ENCODE measurements at regions not wholly inside any gene's neighbourhood (a gene's known extent, or its start where the extent isn't known, plus 50 kb on each side); places are given as distances from the start of the nearest gene placed in this dataset.

DNA sequence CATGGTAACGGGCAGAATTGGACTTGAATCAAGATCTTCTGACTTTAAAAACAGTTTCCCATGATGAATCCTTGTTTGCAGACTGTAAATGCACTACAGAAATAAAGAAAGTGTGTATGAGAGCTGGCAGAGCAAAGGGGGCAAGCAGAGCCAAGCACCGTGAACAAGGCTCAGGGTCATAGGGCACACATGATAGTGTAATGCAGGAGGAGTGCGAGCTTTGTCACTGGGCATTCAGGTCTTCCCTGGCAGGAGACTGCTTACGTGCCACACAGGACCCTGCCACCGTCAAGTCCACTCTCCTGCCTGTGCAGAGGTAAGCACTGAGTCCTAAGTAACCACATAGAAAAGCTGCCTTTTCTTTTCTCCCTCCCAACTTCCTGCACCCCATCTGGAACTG is 93.1 kb upstream of the NPVF start:
- no peak overlapping the region for H3K4me2 ChIP-seq (ENCODE audit: extremely low read depth, insufficient read depth, low read length)
- TF ChIP-seq EZH2 (IDR thresholded peaks at IDR 0.05; ENCODE audit: low read length, missing control alignments) = no peak
- no peaks in the 10 kb centered on the region for H3K79me2 ChIP-seq (ENCODE audit: control insufficient read depth, insufficient read depth, low read length)
- H2AFZ ChIP-seq (ENCODE audit: low read length) = no peak overlapping the region
- no peaks in the 10 kb centered on the region for H4K20me1 ChIP-seq (ENCODE audit: control insufficient read depth, extremely low read depth, insufficient read depth, low read length)
- no peaks in the 10 kb centered on the region for H3K36me3 ChIP-seq (ENCODE audit: control insufficient read depth, insufficient read depth, low read length)
- H3K4me3 ChIP-seq (replicated peaks in 1 of 4; ENCODE audit: control extremely low read depth in 1 of 4, insufficient read depth in 1 of 4, low read depth in 3 of 4, low read length in 4 of 4) = no peak overlapping the region
- no peak overlapping the region for H3K9ac ChIP-seq (ENCODE audit: insufficient read depth, low read length)
- H3K4me1 ChIP-seq (ENCODE audit: control insufficient read depth, extremely low read depth, insufficient read depth, low read length) = no peaks in the 10 kb centered on the region
- DNase-seq (ENCODE audit: low read depth in 2 of 2) = no peak
- no peaks in the 10 kb centered on the region for H3K9me3 ChIP-seq (ENCODE audit: control insufficient read depth, insufficient read depth, low read depth, low read length)
- H3K27me3 ChIP-seq (ENCODE audit: control insufficient read depth, insufficient read depth, low read length) = no peaks in the 10 kb centered on the region
- H3K27ac ChIP-seq (ENCODE audit: insufficient read depth, low read length) = no peak overlapping the region

DNA sequence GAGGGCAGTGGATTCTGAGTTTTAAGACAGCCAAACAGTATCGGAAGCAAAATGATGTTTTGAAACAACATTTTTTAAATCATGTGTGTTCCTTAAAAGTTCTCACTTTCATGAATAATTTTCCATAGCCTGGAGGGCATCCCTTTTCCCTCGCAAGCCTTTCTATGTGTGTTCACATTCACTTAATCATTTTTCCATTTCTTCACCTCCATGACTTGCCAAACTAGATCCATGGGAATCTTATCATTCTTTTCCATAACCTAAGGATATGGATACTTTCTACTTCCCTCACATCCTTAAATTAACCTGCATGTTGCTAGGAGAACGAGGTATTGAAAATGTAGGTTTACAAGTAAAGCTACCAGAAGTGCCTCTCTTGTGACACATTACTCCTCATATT is 94.2 kb upstream of the NPVF start:
- no peaks in the 10 kb centered on the region for H3K27me3 ChIP-seq (ENCODE audit: control insufficient read depth, insufficient read depth, low read length)
- no peak overlapping the region for H3K4me3 ChIP-seq (replicated peaks in 1 of 4; ENCODE audit: control extremely low read depth in 1 of 4, insufficient read depth in 1 of 4, low read depth in 3 of 4, low read length in 4 of 4)
- H3K9me3 ChIP-seq (ENCODE audit: control insufficient read depth, insufficient read depth, low read depth, low read length) = no peaks in the 10 kb centered on the region
- no peak overlapping the region for H2AFZ ChIP-seq (ENCODE audit: low read length)
- no peak overlapping the region for H3K9ac ChIP-seq (ENCODE audit: insufficient read depth, low read length)
- H3K79me2 ChIP-seq (ENCODE audit: control insufficient read depth, insufficient read depth, low read length) = no peaks in the 10 kb centered on the region
- no peaks in the 10 kb centered on the region for H3K4me1 ChIP-seq (ENCODE audit: control insufficient read depth, extremely low read depth, insufficient read depth, low read length)
- no peak overlapping the region for H3K4me2 ChIP-seq (ENCODE audit: extremely low read depth, insufficient read depth, low read length)
- TF ChIP-seq, protein P1, sequence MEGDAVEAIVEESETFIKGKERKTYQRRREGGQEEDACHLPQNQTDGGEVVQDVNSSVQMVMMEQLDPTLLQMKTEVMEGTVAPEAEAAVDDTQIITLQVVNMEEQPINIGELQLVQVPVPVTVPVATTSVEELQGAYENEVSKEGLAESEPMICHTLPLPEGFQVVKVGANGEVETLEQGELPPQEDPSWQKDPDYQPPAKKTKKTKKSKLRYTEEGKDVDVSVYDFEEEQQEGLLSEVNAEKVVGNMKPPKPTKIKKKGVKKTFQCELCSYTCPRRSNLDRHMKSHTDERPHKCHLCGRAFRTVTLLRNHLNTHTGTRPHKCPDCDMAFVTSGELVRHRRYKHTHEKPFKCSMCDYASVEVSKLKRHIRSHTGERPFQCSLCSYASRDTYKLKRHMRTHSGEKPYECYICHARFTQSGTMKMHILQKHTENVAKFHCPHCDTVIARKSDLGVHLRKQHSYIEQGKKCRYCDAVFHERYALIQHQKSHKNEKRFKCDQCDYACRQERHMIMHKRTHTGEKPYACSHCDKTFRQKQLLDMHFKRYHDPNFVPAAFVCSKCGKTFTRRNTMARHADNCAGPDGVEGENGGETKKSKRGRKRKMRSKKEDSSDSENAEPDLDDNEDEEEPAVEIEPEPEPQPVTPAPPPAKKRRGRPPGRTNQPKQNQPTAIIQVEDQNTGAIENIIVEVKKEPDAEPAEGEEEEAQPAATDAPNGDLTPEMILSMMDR (conservative IDR thresholded peaks at IDR 0.05 in 1 of 2, IDR thresholded peaks at IDR 0.05 in 1 of 2; ENCODE audit: low read depth in 1 of 2, low read length in 2 of 2) = no peak
- TF ChIP-seq EZH2 (IDR thresholded peaks at IDR 0.05; ENCODE audit: low read length, missing control alignments) = no peak
- DNase-seq (ENCODE audit: low read depth in 2 of 2) = no peak
- no peaks in the 10 kb centered on the region for H4K20me1 ChIP-seq (ENCODE audit: control insufficient read depth, extremely low read depth, insufficient read depth, low read length)
- H3K27ac ChIP-seq (ENCODE audit: insufficient read depth, low read length) = no peak overlapping the region
- H3K36me3 ChIP-seq (ENCODE audit: control insufficient read depth, insufficient read depth, low read length) = no peaks in the 10 kb centered on the region

DNA sequence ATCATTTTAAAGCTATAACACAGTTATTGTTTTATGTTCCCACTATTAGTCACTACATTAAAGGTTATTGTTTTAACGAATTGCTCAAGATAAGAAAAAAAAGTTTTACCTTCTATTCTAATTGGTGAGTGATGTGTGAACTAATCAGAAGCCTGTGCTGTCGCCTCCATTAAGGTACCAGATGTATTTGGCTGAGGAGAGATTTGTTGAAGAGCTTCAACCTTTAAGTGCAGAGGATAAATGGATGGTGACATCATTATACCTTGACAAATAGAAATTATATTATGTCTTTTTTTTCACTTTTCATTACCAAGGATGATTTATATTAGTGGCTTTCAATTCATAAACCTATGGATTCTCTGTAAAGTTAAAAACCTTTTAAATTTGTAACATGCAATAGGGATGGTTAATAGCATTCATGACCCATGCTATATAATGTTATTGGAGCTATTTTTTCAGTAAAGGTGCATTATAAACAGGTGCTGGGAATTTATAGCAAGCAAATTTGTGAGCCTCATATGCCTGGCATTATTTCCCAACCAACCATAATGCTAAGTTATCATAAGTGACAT is 97.0 kb upstream of the NPVF start:
- H2AFZ ChIP-seq (ENCODE audit: low read length) = no peak overlapping the region
- no peak overlapping the region for H3K27ac ChIP-seq (ENCODE audit: insufficient read depth, low read length)
- H3K9ac ChIP-seq (ENCODE audit: insufficient read depth, low read length) = no peak overlapping the region
- H3K36me3 ChIP-seq (ENCODE audit: control insufficient read depth, insufficient read depth, low read length) = no peaks in the 10 kb centered on the region
- no peaks in the 10 kb centered on the region for H4K20me1 ChIP-seq (ENCODE audit: control insufficient read depth, extremely low read depth, insufficient read depth, low read length)
- TF ChIP-seq, protein P1 (conservative IDR thresholded peaks at IDR 0.05 in 1 of 2, IDR thresholded peaks at IDR 0.05 in 1 of 2; ENCODE audit: low read depth in 1 of 2, low read length in 2 of 2) = no peak
- no peak for TF ChIP-seq EZH2 (IDR thresholded peaks at IDR 0.05; ENCODE audit: low read length, missing control alignments)
- H3K4me3 ChIP-seq (replicated peaks in 1 of 4; ENCODE audit: control extremely low read depth in 1 of 4, insufficient read depth in 1 of 4, low read depth in 3 of 4, low read length in 4 of 4) = no peak overlapping the region
- H3K4me2 ChIP-seq (ENCODE audit: extremely low read depth, insufficient read depth, low read length) = no peak overlapping the region
- no peaks in the 10 kb centered on the region for H3K9me3 ChIP-seq (ENCODE audit: control insufficient read depth, insufficient read depth, low read depth, low read length)
- no peaks in the 10 kb centered on the region for H3K27me3 ChIP-seq (ENCODE audit: control insufficient read depth, insufficient read depth, low read length)
- no peak for DNase-seq (ENCODE audit: low read depth in 2 of 2)
- no peaks in the 10 kb centered on the region for H3K79me2 ChIP-seq (ENCODE audit: control insufficient read depth, insufficient read depth, low read length)
- no peaks in the 10 kb centered on the region for H3K4me1 ChIP-seq (ENCODE audit: control insufficient read depth, extremely low read depth, insufficient read depth, low read length)
